ENCODE measurements at regions not wholly inside any gene's neighbourhood (a gene's known extent, or its start where the extent isn't known, plus 50 kb on each side); places are given as distances from the start of the nearest gene placed in this dataset.

DNA sequence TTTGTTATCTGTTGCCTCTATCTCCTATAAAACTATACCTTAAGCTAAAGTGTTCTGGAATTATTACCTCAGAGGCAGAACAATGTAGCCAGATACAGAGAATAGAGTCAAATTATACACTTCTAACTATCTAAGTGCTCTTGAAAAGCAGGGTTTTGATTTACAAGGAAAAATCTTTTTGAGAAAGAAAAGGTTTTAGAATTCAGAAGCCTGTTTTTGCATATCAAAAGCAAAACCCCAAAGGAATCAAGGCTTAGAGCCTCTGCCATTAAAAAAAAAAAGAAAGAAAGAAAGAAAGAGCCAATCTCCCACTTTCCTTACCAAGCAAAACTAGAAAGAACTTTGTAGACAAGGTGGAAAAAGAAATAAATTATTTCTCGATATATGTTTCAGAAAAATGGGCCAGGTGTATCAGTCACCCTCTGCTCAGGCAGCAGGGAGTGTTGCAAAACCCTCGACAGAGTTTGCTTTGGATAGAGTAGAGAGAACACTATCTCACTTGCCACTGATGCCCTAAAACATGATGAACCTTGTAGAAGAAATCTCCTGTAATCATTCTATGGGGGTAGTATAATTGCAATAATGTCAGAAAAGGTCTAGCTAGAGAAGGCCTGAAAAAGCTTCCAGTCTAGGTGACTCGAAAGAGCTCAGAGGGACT, 318.3 kb downstream of the PCDH10 start:
- TF ChIP-seq, protein P1, sequence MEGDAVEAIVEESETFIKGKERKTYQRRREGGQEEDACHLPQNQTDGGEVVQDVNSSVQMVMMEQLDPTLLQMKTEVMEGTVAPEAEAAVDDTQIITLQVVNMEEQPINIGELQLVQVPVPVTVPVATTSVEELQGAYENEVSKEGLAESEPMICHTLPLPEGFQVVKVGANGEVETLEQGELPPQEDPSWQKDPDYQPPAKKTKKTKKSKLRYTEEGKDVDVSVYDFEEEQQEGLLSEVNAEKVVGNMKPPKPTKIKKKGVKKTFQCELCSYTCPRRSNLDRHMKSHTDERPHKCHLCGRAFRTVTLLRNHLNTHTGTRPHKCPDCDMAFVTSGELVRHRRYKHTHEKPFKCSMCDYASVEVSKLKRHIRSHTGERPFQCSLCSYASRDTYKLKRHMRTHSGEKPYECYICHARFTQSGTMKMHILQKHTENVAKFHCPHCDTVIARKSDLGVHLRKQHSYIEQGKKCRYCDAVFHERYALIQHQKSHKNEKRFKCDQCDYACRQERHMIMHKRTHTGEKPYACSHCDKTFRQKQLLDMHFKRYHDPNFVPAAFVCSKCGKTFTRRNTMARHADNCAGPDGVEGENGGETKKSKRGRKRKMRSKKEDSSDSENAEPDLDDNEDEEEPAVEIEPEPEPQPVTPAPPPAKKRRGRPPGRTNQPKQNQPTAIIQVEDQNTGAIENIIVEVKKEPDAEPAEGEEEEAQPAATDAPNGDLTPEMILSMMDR (IDR thresholded peaks at IDR 0.05): no peak
- no peak for TF ChIP-seq POLR2A (IDR thresholded peaks at IDR 0.05)

Data from breast epithelium (tissue), 3 donors.